ENCODE measurements at regions not wholly inside any gene's neighbourhood (a gene's known extent, or its start where the extent isn't known, plus 50 kb on each side); places are given as distances from the start of the nearest gene placed in this dataset.

DNA sequence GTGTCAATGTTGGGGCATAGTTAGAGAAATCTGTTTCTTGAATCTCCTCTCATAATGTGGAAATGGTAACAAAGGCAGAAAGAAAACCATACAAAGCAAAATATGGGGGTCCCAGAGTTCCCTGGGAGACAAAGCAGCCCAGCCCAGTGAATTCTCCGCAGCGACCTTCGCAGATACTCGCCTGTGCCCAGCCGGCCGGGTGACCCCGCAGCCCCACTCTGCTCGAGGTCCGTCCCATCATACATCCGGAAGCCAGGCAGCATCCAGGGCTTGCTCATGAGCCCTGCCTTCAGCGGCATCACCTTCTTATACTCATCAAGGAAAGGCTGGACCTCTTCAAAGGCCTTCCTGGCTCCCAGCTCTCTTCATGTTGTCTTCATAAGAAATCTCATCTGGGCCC lies 774.8 kb upstream of the ID2 start:
- no peak for TF ChIP-seq CTCF (IDR thresholded peaks at IDR 0.05)
- Histone ChIP-seq H3K36me3 (ENCODE audit: low read depth) (no peaks in the 10 kb centered on the region), H3K4me1 (ENCODE audit: low read depth) (peaks cover 2% of the 10 kb centered on the region), H3K4me3 (no peak overlapping the region), H3K9me3 (no peaks in the 10 kb centered on the region)
- no peak for DNase-seq
- no peak for ATAC-seq
- intact Hi-C loops (cut with DNase I, micrococcal nuclease), result no loop called here

DNA sequence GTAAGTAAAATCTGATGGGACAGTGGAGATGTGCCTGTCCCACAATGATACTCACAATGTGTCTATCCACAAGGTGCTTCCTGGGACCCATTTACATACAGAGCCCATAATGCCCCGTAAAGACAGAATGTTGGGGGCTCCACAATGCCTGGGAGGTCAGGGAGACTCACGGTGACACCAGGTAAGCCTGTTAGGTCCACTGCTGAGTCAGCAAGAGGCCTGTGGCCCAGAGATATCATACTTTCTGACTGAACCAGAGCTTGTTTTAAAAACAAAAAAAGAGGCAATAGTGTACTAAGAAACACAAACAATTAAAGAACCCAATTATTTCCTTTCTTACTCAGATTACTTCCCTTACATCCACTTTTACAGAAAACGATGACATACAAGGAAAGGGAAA lies 771.1 kb upstream of the ID2 start:
- Histone ChIP-seq H3K4me1 (ENCODE audit: low read depth) (peaks cover 2% of the 10 kb centered on the region), H3K4me3 (no peak overlapping the region), H3K9me3 (no peaks in the 10 kb centered on the region), H3K36me3 (ENCODE audit: low read depth) (no peaks in the 10 kb centered on the region)
- no peak for TF ChIP-seq CTCF (IDR thresholded peaks at IDR 0.05)
- ATAC-seq, result no peak
- intact Hi-C loops (cut with DNase I, micrococcal nuclease), result no loop called here
- DNase-seq, result no peak

GRCh38 chr2:7911196-7911595 lies 770.7 kb upstream of the ID2 start:
- no peaks in the 10 kb centered on the region for H3K36me3 ChIP-seq (ENCODE audit: low read depth)
- intact Hi-C loops (cut with DNase I, micrococcal nuclease), result no loop called here
- H3K9me3 ChIP-seq, result no peaks in the 10 kb centered on the region
- no peak overlapping the region for H3K4me3 ChIP-seq
- ATAC-seq (no peak), DNase-seq (no peak)
- no peak for TF ChIP-seq CTCF (IDR thresholded peaks at IDR 0.05)
- no peaks in the 10 kb centered on the region for H3K4me1 ChIP-seq (ENCODE audit: low read depth)

DNA sequence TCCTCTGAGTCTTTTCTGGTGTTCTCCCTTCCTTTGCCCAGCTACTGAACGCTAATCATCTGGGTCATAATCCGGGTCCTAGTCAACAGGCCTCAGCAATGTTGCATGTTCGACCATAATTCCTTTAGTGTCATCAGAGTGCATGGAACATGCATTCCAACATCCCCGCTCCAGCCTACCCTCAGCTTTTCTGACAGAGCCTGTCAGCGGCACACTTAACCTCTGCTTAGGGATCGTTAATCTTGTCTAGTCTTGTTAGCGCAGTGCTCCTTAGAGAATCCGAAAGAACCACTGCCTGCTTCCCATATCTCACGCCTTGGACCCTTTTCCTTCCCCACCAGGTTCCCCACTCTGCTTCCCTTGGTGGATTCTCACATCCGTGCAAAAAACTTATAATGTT lies 767.9 kb upstream of the ID2 start:
- no peaks in the 10 kb centered on the region for H3K36me3 ChIP-seq (ENCODE audit: low read depth)
- no peaks in the 10 kb centered on the region for H3K9me3 ChIP-seq
- no peak for ATAC-seq
- H3K4me3 ChIP-seq, result no peak overlapping the region
- intact Hi-C loops (cut with DNase I, micrococcal nuclease), result no loop called here
- no peak for DNase-seq
- no peaks in the 10 kb centered on the region for H3K4me1 ChIP-seq (ENCODE audit: low read depth)
- no peak for TF ChIP-seq CTCF (IDR thresholded peaks at IDR 0.05)

DNA sequence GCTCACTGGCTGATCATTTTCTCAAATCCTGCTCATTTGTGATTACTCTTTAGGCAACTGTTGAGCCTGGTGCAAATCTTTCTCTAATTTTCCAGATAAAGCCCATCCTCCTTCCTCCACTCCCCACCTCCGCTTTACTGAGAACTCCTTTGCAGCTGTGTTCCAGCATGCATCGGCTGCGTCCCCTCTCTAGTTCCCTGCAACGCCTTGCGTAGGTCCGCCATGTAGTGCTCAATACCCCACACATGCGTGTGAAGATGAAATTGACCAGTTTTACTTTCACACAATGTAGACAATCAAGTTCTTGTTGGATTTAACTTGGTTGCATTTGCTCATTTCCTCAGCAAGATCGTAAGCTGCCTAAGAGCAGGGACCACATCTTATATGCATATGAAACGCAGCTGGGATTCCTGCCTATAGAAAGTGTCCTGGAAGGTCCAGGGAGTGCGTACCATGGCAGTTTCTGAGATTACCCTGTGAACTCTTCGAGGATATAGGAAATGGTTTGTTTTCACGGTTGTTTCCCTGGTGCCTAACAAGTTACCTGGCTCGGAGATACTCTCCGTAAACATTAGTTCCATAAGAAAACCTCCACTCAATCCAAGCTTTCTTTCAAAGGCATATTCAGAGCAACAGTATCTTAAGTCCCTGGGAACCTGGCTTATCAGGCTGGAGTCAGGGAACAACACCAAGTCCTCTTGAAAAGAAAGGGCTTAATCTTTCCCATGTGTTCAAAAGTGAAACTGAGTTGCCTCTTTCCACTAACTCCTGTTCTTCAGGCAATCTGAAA lies 766.4 kb upstream of the ID2 start:
- DNase-seq, result no peak
- Histone ChIP-seq H3K4me3 (no peak overlapping the region), H3K9me3 (no peaks in the 10 kb centered on the region), H3K4me1 (ENCODE audit: low read depth) (no peaks in the 10 kb centered on the region), H3K36me3 (ENCODE audit: low read depth) (no peaks in the 10 kb centered on the region)
- peak; percentile 82 for ATAC-seq
- intact Hi-C loops (cut with DNase I, micrococcal nuclease), result no loop called here
- no peak for TF ChIP-seq CTCF (IDR thresholded peaks at IDR 0.05)

DNA sequence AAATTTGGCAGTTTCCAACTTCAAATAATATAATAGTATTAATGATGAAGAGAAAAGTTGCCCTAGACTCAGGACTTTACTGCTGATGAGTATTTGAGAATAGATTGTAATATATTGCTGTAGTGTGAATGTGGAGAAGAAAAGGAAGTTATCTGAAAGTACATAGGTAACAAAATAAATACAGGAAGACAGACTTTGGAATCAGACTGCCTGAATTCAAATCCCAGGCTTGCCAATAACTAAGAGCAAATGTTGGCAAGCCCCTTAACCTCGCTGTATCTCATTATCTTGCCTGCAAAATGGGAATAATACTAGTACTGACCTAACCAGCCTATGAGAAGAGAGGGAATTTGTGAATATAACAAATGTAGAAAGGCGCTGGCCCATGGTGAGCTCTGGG lies 765.2 kb upstream of the ID2 start:
- H3K4me3 ChIP-seq, result no peak overlapping the region
- peak; percentile 56 for ATAC-seq

More for the DNA sequence above, 765.2 kb upstream of the ID2 start:
- Histone ChIP-seq H3K36me3 (ENCODE audit: low read depth) (no peaks in the 10 kb centered on the region), H3K4me1 (ENCODE audit: low read depth) (no peaks in the 10 kb centered on the region), H3K9me3 (no peaks in the 10 kb centered on the region)
- no peak for TF ChIP-seq CTCF (IDR thresholded peaks at IDR 0.05)
- intact Hi-C loops (cut with DNase I, micrococcal nuclease), result no loop called here
- DNase-seq, result no peak

Data from mucosa of descending colon (tissue), 3 donors.